Suprapubic skin (tissue), 4 donors: ENCODE measurements at regions not wholly inside any gene's neighbourhood (a gene's known extent, or its start where the extent isn't known, plus 50 kb on each side); places are given as distances from the start of the nearest gene placed in this dataset.

Source experiments
- CTCF ChIP-seq, 2 donors: fragments of 200-600 bp in 1 of 2; fragments of 450-650 bp in 1 of 2; sonication (generic) in 1 of 2; IDR thresholded peaks; one replicate each; pipeline ENCODE4 v1.5.1; 2016 to 2019; ENCODE audit warnings: antibody characterized with exemption in 2 of 2, mild to moderate bottlenecking in 1 of 2, moderate library complexity in 1 of 2
- POLR2A ChIP-seq, 2 donors: fragments of 450-650 bp; IDR thresholded peaks; one replicate each; pipeline ENCODE4 v1.6.1; 2017; ENCODE audit warnings: antibody characterized with exemption in 2 of 2, mild to moderate bottlenecking in 2 of 2, moderate library complexity in 2 of 2
- POLR2AphosphoS5 ChIP-seq, 3 donors: sonication (generic); formaldehyde crosslinking; IDR thresholded peaks; one replicate each; pipeline ENCODE4 v1.6.1; 2017; ENCODE audit warnings: antibody characterized with exemption in 3 of 3

GRCh38 chrX:84715315-84715714, 213.1 kb upstream of the HDX start:
- TF ChIP-seq CTCF (IDR thresholded peaks at IDR 0.05) (no peak), POLR2A (IDR thresholded peaks at IDR 0.05) (no peak), POLR2AphosphoS5 (IDR thresholded peaks at IDR 0.05) (no peak)
